Cardiac muscle cell (in vitro differentiated cells and primary cell): ENCODE measurements at regions not wholly inside any gene's neighbourhood (a gene's known extent, or its start where the extent isn't known, plus 50 kb on each side); places are given as distances from the start of the nearest gene placed in this dataset.

Source experiments
- DNase-seq, 2 donors: peaks; one replicate each; pipeline versions ENCODE4 v3.0.0 to v3.0.0-alpha.2; 2010 to 2017; ENCODE audit warnings: low read depth in 1 of 2, low spot score in 1 of 2
- H3K27ac ChIP-seq: fragments of 200-600 bp; sonication (generic); 2 replicates; pipeline ENCODE4 v1.5.1; 2016
- H3K27me3 ChIP-seq: fragments of 200-600 bp; sonication (generic); 2 replicates; pipeline ENCODE4 v1.6.0; 2016; ENCODE audit warnings: control low read depth
- H3K36me3 ChIP-seq: fragments of 200-600 bp; sonication (generic); 2 replicates; pipeline ENCODE4 v1.5.1; 2016; ENCODE audit warnings: control low read depth
- H3K4me1 ChIP-seq: fragments of 200-600 bp; sonication (generic); 2 replicates; pipeline ENCODE4 v1.8.1; 2017; ENCODE audit warnings: low read depth, mild to moderate bottlenecking, mixed run types
- H3K4me3 ChIP-seq: fragments of 200-600 bp; sonication (generic); 2 replicates; pipeline ENCODE4 v1.5.1; 2016; ENCODE audit warnings: mild to moderate bottlenecking
- H3K9me3 ChIP-seq: fragments of 200-600 bp; sonication (generic); 2 replicates; pipeline ENCODE4 v1.5.1; 2017; ENCODE audit warnings: low read depth, mild to moderate bottlenecking, control low read depth
- TF ChIP-seq, protein P1 (sequence below): IDR thresholded peaks from 2 replicates; pipeline ENCODE4 v1.5.1; 2012; ENCODE audit warnings: low read depth, mild to moderate bottlenecking, low read length

GRCh38 chr21:20511216-20511880 lies 486.9 kb upstream of the NCAM2 start:
- no peaks in the 10 kb centered on the region for H3K27me3 ChIP-seq
- no peaks in the 10 kb centered on the region for H3K4me1 ChIP-seq
- TF ChIP-seq, protein P1, sequence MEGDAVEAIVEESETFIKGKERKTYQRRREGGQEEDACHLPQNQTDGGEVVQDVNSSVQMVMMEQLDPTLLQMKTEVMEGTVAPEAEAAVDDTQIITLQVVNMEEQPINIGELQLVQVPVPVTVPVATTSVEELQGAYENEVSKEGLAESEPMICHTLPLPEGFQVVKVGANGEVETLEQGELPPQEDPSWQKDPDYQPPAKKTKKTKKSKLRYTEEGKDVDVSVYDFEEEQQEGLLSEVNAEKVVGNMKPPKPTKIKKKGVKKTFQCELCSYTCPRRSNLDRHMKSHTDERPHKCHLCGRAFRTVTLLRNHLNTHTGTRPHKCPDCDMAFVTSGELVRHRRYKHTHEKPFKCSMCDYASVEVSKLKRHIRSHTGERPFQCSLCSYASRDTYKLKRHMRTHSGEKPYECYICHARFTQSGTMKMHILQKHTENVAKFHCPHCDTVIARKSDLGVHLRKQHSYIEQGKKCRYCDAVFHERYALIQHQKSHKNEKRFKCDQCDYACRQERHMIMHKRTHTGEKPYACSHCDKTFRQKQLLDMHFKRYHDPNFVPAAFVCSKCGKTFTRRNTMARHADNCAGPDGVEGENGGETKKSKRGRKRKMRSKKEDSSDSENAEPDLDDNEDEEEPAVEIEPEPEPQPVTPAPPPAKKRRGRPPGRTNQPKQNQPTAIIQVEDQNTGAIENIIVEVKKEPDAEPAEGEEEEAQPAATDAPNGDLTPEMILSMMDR: no peak
- DNase-seq: no peak
- no peak overlapping the region for H3K4me3 ChIP-seq
- H3K36me3 ChIP-seq: no peaks in the 10 kb centered on the region
- no peaks in the 10 kb centered on the region for H3K9me3 ChIP-seq
- H3K27ac ChIP-seq: no peak overlapping the region

- TF ChIP-seq, protein P1: no peak
- DNase-seq: no peak
- Histone ChIP-seq H3K27ac (no peak overlapping the region), H3K9me3 (no peaks in the 10 kb centered on the region), H3K36me3 (no peaks in the 10 kb centered on the region), H3K4me1 (no peaks in the 10 kb centered on the region), H3K27me3 (no peaks in the 10 kb centered on the region), H3K4me3 (no peak overlapping the region)
These were observed 482.8 kb upstream of the NCAM2 start for GRCh38 chr21:20515446-20515845.

GRCh38 chr21:20519076-20519475 lies 479.1 kb upstream of the NCAM2 start:
- Histone ChIP-seq H3K27me3 (no peaks in the 10 kb centered on the region), H3K4me3 (no peak overlapping the region), H3K4me1 (no peaks in the 10 kb centered on the region), H3K9me3 (no peaks in the 10 kb centered on the region), H3K36me3 (no peaks in the 10 kb centered on the region), H3K27ac (no peak overlapping the region)
- DNase-seq: no peak
- TF ChIP-seq, protein P1: no peak

- Histone ChIP-seq H3K4me1 (no peaks in the 10 kb centered on the region), H3K9me3 (no peaks in the 10 kb centered on the region), H3K4me3 (no peak overlapping the region), H3K27ac (no peak overlapping the region), H3K27me3 (no peaks in the 10 kb centered on the region), H3K36me3 (no peaks in the 10 kb centered on the region)
- TF ChIP-seq, protein P1: no peak
- no peak for DNase-seq
These were observed 475.6 kb upstream of the NCAM2 start for GRCh38 chr21:20522611-20523010.

GRCh38 chr21:20523191-20523590 lies 475.0 kb upstream of the NCAM2 start:
- Histone ChIP-seq H3K4me3 (no peak overlapping the region), H3K27me3 (no peaks in the 10 kb centered on the region), H3K27ac (no peak overlapping the region), H3K4me1 (no peaks in the 10 kb centered on the region), H3K9me3 (no peaks in the 10 kb centered on the region), H3K36me3 (no peaks in the 10 kb centered on the region)
- no peak for DNase-seq
- TF ChIP-seq, protein P1: no peak
